ENCODE measurements at regions not wholly inside any gene's neighbourhood (a gene's known extent, or its start where the extent isn't known, plus 50 kb on each side); places are given as distances from the start of the nearest gene placed in this dataset.

DNA sequence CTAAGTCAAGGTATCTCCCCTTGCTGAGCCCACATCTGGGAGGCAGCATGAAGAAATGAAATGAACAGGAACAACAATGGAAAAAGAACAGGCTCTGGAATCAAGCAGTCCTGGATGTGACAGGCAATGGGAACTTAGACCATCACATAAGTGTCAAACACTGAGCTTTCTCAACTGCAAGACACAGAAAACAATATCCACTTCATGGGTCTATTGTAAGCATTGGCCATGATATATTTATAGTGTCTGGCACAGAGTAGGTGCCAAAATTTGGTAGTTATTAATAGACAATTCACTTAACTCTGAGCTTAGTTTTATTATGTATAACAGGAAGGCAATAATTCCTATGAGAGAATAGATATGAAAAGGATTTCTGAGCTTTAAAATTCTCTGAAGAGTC, 64.1 kb upstream of the ATP1B1 start:
- H4K20me1 ChIP-seq (ENCODE audit: insufficient read depth, low read length): no peaks in the 10 kb centered on the region
- H3K9ac ChIP-seq (ENCODE audit: insufficient read depth, low read depth, low read length): no peak overlapping the region
- intact Hi-C loops (cut with micrococcal nuclease; ENCODE audit: unreplicated experiment) (no loop called here), in situ Hi-C loops (cut with HindIII; ENCODE audit: extremely low pct_ligation_motif_present, low pct_unique_long_range_greater_than_20kb) (no loop called here)
- H3K4me1 ChIP-seq (ENCODE audit: insufficient read depth, low read length): no peaks in the 10 kb centered on the region
- ChIA-PET CTCF (ENCODE audit: low intra/inter-chr PET ratio, low total read pairs) (no interaction called here), POLR2A (no interaction called here)
- no peak for FAIRE-seq
- H3K27me3 ChIP-seq (ENCODE audit: control insufficient read depth in 1 of 2, insufficient read depth in 2 of 2, low read length in 2 of 2): peaks cover 0 to 8% of the 10 kb centered on the region in 2 experiments; a peak in 2 of 5 replicates
- no peak overlapping the region for H3K4me2 ChIP-seq (ENCODE audit: low read depth, low read length)
- H3K4me3 ChIP-seq (replicated peaks in 1 of 3; ENCODE audit: insufficient read depth in 1 of 3, low read depth in 2 of 3, low read length in 3 of 3): no peak overlapping the region
- no peaks in the 10 kb centered on the region for H3K9me3 ChIP-seq (ENCODE audit: low read length)
- DNase-seq (ENCODE audit: low spot score): no peak
- no peak overlapping the region for H3K27ac ChIP-seq (ENCODE audit: extremely low read length, insufficient read depth, low read length)
- no peaks in the 10 kb centered on the region for H3K36me3 ChIP-seq (replicated peaks in 1 of 2; ENCODE audit: control insufficient read depth in 1 of 2, insufficient read depth in 2 of 2, low read length in 2 of 2)
- H2AFZ ChIP-seq (ENCODE audit: low read length): no peak overlapping the region
- H3K79me2 ChIP-seq (ENCODE audit: insufficient read depth, low read length): no peaks in the 10 kb centered on the region
- no TSS peak for BruUV-seq (replicated peaks)
- ATAC-seq: no peak
- TF ChIP-seq, protein P1, sequence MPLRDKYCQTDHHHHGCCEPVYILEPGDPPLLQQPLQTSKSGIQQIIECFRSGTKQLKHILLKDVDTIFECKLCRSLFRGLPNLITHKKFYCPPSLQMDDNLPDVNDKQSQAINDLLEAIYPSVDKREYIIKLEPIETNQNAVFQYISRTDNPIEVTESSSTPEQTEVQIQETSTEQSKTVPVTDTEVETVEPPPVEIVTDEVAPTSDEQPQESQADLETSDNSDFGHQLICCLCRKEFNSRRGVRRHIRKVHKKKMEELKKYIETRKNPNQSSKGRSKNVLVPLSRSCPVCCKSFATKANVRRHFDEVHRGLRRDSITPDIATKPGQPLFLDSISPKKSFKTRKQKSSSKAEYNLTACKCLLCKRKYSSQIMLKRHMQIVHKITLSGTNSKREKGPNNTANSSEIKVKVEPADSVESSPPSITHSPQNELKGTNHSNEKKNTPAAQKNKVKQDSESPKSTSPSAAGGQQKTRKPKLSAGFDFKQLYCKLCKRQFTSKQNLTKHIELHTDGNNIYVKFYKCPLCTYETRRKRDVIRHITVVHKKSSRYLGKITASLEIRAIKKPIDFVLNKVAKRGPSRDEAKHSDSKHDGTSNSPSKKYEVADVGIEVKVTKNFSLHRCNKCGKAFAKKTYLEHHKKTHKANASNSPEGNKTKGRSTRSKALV (CRISPR knock-in tag; IDR thresholded peaks at IDR 0.05): no peak
- TF ChIP-seq U2AF2 (IDR thresholded peaks at IDR 0.05; ENCODE audit: low read depth, low read length) (no peak), NBN (conservative IDR thresholded peaks at IDR 0.05) (no peak), NR2F6 (IDR thresholded peaks at IDR 0.05) (no peak), NR2F6 (CRISPR knock-in tag; IDR thresholded peaks at IDR 0.05) (no peak), NONO (IDR thresholded peaks at IDR 0.05) (no peak), NONO (CRISPR knock-in tag; conservative IDR thresholded peaks at IDR 0.05) (no peak), SUZ12 (IDR thresholded peaks at IDR 0.05; ENCODE audit: low read depth, low read length) (no peak), GABPB1 (CRISPR knock-in tag; IDR thresholded peaks at IDR 0.05) (no peak), TP53 (CRISPR knock-in tag; conservative IDR thresholded peaks at IDR 0.05) (no peak), ATRX (CRISPR knock-in tag; IDR thresholded peaks at IDR 0.05; ENCODE audit: borderline replicate concordance) (no peak), ZNF24 (IDR thresholded peaks at IDR 0.05) (no peak), FOXC1 (CRISPR knock-in tag; IDR thresholded peaks at IDR 0.05; ENCODE audit: borderline replicate concordance) (no peak), SMARCE1 (IDR thresholded peaks at IDR 0.05; ENCODE audit: borderline replicate concordance) (no peak), ZNF484 (CRISPR knock-in tag; IDR thresholded peaks at IDR 0.05; ENCODE audit: borderline replicate concordance, low read depth) (no peak), MIER2 (CRISPR knock-in tag; IDR thresholded peaks at IDR 0.05) (no peak)
- TF ChIP-seq, protein P2, sequence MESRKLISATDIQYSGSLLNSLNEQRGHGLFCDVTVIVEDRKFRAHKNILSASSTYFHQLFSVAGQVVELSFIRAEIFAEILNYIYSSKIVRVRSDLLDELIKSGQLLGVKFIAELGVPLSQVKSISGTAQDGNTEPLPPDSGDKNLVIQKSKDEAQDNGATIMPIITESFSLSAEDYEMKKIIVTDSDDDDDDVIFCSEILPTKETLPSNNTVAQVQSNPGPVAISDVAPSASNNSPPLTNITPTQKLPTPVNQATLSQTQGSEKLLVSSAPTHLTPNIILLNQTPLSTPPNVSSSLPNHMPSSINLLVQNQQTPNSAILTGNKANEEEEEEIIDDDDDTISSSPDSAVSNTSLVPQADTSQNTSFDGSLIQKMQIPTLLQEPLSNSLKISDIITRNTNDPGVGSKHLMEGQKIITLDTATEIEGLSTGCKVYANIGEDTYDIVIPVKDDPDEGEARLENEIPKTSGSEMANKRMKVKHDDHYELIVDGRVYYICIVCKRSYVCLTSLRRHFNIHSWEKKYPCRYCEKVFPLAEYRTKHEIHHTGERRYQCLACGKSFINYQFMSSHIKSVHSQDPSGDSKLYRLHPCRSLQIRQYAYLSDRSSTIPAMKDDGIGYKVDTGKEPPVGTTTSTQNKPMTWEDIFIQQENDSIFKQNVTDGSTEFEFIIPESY (CRISPR knock-in tag; IDR thresholded peaks at IDR 0.05): no peak
- TF ChIP-seq, protein P3, sequence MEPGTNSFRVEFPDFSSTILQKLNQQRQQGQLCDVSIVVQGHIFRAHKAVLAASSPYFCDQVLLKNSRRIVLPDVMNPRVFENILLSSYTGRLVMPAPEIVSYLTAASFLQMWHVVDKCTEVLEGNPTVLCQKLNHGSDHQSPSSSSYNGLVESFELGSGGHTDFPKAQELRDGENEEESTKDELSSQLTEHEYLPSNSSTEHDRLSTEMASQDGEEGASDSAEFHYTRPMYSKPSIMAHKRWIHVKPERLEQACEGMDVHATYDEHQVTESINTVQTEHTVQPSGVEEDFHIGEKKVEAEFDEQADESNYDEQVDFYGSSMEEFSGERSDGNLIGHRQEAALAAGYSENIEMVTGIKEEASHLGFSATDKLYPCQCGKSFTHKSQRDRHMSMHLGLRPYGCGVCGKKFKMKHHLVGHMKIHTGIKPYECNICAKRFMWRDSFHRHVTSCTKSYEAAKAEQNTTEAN (CRISPR knock-in tag; conservative IDR thresholded peaks at IDR 0.05): no peak
- TF ChIP-seq, protein P4, sequence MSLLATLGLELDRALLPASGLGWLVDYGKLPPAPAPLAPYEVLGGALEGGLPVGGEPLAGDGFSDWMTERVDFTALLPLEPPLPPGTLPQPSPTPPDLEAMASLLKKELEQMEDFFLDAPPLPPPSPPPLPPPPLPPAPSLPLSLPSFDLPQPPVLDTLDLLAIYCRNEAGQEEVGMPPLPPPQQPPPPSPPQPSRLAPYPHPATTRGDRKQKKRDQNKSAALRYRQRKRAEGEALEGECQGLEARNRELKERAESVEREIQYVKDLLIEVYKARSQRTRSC (CRISPR knock-in tag; IDR thresholded peaks at IDR 0.05; ENCODE audit: low read depth): no peak
- TF ChIP-seq, protein P5, sequence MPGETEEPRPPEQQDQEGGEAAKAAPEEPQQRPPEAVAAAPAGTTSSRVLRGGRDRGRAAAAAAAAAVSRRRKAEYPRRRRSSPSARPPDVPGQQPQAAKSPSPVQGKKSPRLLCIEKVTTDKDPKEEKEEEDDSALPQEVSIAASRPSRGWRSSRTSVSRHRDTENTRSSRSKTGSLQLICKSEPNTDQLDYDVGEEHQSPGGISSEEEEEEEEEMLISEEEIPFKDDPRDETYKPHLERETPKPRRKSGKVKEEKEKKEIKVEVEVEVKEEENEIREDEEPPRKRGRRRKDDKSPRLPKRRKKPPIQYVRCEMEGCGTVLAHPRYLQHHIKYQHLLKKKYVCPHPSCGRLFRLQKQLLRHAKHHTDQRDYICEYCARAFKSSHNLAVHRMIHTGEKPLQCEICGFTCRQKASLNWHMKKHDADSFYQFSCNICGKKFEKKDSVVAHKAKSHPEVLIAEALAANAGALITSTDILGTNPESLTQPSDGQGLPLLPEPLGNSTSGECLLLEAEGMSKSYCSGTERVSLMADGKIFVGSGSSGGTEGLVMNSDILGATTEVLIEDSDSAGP (CRISPR knock-in tag; IDR thresholded peaks at IDR 0.05; ENCODE audit: borderline replicate concordance): no peak
